ENCODE measurements at regions not wholly inside any gene's neighbourhood (a gene's known extent, or its start where the extent isn't known, plus 50 kb on each side); places are given as distances from the start of the nearest gene placed in this dataset.

GRCh38 chr18:78595453-78595852 is 384.2 kb upstream of the SALL3 start:
- no peak for DNase-seq (ENCODE audit: low read depth)

DNA sequence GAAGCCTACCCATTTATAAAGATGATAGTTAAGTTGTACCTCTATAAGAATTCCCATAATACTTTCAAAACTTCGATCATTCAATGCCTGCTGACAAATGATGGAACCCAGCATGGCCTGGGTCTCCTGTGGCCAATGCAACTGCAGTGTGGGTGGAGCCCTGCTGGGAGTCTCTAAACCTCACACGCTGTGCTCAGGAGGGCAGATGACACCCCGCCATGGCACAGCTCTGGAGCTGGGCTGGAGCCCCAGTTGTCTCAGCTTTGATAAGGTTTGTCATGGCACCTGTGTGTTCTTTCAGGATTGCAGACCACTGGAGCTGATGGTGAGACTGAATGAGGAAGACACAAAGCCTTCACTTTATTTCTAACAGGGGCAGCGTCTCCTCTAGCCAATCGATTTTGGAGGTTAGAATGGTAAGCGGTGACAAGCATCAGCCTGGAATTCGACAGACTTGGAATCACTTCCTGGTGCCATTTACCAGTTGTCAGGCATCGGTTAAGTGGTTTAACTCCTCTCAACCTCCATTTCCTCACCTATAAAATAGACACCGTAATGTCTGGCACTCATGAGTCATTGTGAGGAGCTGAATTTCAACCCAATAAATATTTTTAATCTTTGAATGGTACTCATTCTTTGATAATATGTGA is 383.6 kb upstream of the SALL3 start:
- DNase-seq (ENCODE audit: low read depth) = no peak

- no peak for DNase-seq (ENCODE audit: low read depth)
Measured at GRCh38 chr18:78596794-78597345, 382.7 kb upstream of the SALL3 start.

DNA sequence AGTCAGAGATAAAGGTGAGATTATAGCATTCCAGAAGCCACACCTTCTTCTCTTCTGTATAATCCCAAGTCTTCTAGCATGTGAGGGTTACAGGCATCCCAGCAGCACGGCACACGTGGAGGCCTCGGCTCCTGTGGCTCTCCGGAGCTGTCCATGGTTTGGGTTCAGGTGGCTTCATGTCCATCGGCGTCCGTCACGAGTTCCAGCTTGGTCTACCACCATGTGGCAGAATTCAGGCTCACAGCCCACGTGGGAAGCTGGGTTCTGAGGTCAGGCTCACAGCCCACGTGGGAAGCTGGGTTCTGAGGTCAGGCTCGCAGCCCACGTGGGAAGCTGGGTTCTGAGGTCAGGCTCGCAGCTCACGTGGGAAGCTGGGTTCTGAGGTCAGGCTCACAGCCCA is 378.3 kb upstream of the SALL3 start:
- no peak for DNase-seq (ENCODE audit: low read depth)

GRCh38 chr18:78601923-78602322 is 377.7 kb upstream of the SALL3 start:
- DNase-seq (ENCODE audit: low read depth) = no peak

DNA sequence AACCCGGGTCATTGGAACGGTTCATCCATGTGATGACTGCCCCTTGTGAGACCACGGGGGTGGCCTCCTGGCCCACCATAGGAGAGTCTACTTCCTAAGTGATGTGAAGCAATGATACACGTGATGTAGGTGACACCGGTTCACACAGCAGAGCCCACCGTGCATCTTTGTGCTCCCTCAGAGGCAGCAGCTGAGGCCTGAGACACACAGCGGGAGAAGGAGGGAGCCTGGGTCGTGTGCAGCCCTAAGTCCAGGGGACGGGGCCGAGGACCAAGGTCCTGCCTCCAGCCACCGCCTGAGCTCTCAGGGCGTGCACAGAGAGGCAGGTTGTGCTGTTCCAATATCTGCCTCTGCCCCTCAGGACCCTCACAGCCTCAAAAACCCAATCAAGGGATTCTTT is 377.2 kb upstream of the SALL3 start:
- no peak for DNase-seq (ENCODE audit: low read depth)

GRCh38 chr18:78603102-78603983 is 376.3 kb upstream of the SALL3 start:
- no peak for DNase-seq (ENCODE audit: low read depth)

- no peak for DNase-seq (ENCODE audit: low read depth)
Measured at GRCh38 chr18:78605255-78605654, 374.4 kb upstream of the SALL3 start.

GRCh38 chr18:78607221-78607620 is 372.4 kb upstream of the SALL3 start:
- DNase-seq (ENCODE audit: low read depth) = no peak

DNA sequence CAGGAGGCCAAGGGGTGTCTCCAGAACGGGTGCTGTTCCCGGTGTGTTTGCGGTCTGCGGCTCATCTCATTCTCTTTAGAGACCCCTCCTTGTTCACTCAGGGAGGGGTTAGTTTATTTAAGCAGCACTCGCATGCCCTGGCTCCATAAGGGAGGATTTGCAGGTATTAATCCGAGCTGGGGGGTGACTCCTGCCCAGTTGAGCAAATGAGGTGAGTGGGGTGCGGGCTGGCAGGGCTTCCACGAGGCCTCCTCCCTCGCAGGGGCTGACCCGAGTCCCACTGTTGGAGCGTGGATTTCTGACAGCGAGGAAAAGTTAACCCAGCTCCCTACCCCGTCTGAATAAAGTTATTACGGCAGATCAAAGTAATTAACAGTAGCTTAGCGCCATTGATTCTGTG is 371.8 kb upstream of the SALL3 start:
- no peak for DNase-seq (ENCODE audit: low read depth)

DNA sequence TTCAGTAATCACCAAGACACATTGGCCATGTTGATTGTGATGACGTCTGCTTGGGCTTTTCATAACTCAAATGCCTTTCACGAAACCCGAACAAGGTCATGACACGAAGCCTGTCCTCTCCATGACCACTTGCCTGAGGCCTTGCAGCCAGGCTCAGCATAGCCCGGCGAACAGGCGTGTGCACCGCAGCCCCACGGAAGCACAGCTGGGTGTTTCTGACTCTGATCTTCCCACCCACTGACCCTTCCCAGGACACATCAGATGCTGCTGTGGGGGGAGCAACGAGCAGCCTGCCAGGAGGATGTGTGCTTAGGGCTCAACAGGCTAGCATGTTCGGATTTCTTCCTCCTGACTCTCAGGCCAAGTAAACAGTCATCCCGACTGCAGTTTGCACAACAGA is 369.4 kb upstream of the SALL3 start:
- no peak for DNase-seq (ENCODE audit: low read depth)

GRCh38 chr18:78611201-78611800 is 368.3 kb upstream of the SALL3 start:
- no peak for DNase-seq (ENCODE audit: low read depth)

- DNase-seq (ENCODE audit: low read depth) = no peak
Measured at GRCh38 chr18:78611869-78612268, 367.7 kb upstream of the SALL3 start.

- no peak for DNase-seq (ENCODE audit: low read depth)
Measured at GRCh38 chr18:78612318-78612717, 367.3 kb upstream of the SALL3 start.

- no peak for DNase-seq (ENCODE audit: low read depth)
Measured at GRCh38 chr18:78612801-78613200, 366.8 kb upstream of the SALL3 start.

DNA sequence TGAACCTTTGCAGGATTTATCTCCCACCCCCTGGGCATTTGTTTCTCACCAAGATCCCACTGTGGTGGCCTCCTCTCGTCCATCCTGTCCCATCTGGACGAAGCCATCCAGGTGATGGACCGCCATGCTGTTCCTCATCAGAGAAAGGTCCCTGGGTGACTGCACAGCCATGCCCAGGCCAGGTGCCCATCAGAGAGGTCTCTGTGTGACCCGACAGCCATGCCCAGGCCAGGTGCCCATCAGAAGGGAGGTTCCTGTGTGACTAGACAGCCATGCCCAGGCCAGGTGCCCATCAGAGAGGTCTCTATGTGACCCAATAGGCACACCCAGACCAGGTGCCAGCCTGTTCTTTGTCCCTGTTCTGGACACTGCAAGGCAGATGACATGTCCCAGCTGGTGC is 360.9 kb upstream of the SALL3 start:
- no peak for DNase-seq (ENCODE audit: low read depth)

DNA sequence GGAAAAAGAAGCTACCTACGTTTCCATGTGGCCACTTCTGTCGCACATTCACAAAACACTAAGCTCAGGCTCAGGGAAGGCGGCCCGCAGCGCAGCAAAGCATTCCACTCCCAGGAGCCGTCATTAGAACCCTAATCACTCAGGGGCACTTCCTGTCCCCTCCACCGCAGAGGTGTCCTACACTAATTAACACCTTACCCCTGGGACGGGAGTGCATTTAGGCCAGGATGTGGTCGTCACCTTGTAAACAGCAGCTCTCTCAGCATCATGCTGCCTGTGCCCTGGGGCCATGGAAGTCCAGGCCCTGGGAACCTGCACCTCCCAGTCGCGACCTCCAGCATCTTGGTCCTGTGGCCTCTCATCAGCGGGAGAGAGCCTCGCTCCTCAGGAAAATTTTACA is 359.8 kb upstream of the SALL3 start:
- no peak for DNase-seq (ENCODE audit: low read depth)

DNA sequence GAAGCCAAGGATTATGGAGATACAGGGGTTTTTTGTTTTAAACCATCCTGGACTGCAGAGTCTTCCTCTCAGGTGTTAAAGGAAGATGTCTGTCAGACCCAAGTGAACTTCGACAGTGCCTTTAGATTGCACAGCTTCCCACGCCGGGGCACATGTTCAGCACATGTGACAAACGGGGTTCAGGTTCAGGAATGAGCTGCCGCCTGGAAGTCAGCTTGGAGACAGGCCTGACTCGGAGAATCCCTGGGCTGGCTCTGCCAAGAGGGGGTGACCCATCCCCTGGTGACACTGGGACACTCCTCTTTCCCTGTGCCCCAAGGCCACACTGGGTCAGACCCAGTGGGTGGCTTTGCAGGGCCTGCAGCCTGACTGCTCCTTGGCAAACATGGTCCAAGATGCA is 359.3 kb upstream of the SALL3 start:
- no peak for DNase-seq (ENCODE audit: low read depth)

GRCh38 chr18:78621141-78621755 is 358.4 kb upstream of the SALL3 start:
- no peak for DNase-seq (ENCODE audit: low read depth)

DNA sequence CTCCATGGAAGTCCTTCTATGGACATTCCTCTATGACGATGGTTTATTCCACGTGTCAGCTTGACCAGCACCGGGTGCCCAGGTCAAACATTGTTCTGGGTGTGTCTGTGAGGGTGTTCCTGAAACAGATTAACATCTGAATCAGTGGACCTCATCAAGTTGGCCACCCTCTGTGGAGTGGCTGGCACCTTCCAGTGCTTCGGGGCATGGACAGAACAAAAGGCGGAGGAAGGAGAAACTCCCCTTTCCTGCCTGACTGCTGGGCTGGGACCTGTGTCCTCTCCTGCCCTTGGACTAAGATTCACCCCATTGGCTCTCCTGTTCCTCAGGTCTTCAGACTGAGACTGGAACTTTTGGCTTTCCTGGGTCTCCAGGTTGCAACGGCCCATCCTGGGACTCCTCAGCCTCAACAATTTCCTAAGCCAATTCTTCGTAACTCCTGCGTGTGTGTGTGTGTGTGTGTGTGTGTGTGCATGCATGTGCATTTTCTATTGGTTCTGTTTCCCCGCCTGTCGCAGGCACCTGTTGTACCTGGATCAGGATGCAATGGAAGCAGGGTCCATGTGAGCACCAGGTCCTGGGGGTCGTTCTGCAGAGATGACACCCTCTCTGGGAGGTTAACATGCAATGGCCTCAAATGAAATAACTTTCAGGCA is 357.2 kb upstream of the SALL3 start:
- DNase-seq (ENCODE audit: low read depth) = no peak

DNA sequence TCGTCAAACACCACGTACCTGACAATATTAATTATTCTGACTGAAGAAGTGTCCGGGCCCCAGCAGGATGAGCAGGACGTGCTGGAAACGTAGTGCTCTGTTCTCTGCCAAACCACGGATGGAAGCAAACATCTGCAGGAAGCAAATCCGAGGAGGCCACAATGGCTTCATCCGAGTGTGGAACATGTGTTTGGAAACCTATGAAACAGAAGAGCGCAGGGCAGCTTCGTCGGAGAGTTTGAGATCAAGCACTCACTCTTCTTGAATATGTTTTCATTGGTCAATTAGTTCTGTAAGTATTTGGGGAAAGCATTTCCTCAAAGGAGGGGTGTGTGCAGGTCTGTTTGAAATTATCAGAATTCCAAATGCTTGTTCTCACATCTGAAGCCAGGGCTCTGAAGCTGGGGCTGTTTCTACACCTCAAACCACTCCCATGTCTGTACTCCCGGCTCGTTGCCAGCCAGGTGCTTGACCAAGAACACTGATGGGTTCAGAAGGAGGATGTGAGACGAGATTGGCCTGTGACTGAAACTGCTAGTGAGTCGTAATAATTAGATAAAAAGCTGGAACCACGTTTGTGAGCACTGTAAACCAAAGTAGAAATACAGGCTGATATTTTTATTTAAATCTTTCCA is 356.6 kb upstream of the SALL3 start:
- no peak for DNase-seq (ENCODE audit: low read depth)

Data from renal cortical epithelial cell (primary cell).